Neural cell (in vitro differentiated cells): ENCODE measurements at regions not wholly inside any gene's neighbourhood (a gene's known extent, or its start where the extent isn't known, plus 50 kb on each side); places are given as distances from the start of the nearest gene placed in this dataset.

Experiments used
- H2AFZ ChIP-seq: fragments of 200-600, 300-800 bp; sonication (generic), shearing (Covaris generic); 2 replicates; pipeline ENCODE4 v1.6.0; 2014; ENCODE audit warnings: low read depth, mild to moderate bottlenecking, antibody characterized with exemption, low read length, moderate library complexity
- H3F3A ChIP-seq: fragments of 200-600 bp; shearing (Covaris generic); 2 replicates; pipeline ENCODE4 v1.6.1; 2016; ENCODE audit warnings: mild to moderate bottlenecking, moderate library complexity, mixed read lengths, antibody characterized with exemption, low read length; ENCODE audit not compliant: insufficient read depth, poor library complexity, severe bottlenecking
- H3K27ac ChIP-seq: fragments of 200-600, 300-800 bp; sonication (generic), shearing (Covaris generic); 2 replicates; pipeline ENCODE4 v1.5.1; 2014; ENCODE audit warnings: mild to moderate bottlenecking, low read length, moderate library complexity
- H3K27me3 ChIP-seq: fragments of 300-800, 200-600 bp; sonication (generic), shearing (Covaris generic); 2 replicates; pipeline ENCODE4 v1.6.0; 2014; ENCODE audit warnings: mild to moderate bottlenecking, low read depth, low read length, moderate library complexity; ENCODE audit not compliant: insufficient read depth
- H3K36me3 ChIP-seq: fragments of 300-800, 200-600 bp; sonication (generic), shearing (Covaris generic); 2 replicates; pipeline ENCODE4 v1.5.1; 2014; ENCODE audit warnings: mild to moderate bottlenecking, antibody characterized with exemption, low read length, moderate library complexity; ENCODE audit not compliant: insufficient read depth
- H3K4me2 ChIP-seq: fragments of 300-800, 200-600 bp; sonication (generic), shearing (Covaris generic); 2 replicates; pipeline ENCODE4 v1.6.0; 2014; ENCODE audit warnings: mild to moderate bottlenecking, low read length
- H3K4me3 ChIP-seq: fragments of 300-800, 200-600 bp; sonication (generic), shearing (Covaris generic); 2 replicates; pipeline ENCODE4 v1.5.1; 2014; ENCODE audit warnings: mild to moderate bottlenecking, low read length, moderate library complexity
- H3K79me2 ChIP-seq: fragments of 200-600 bp; shearing (Covaris generic); replicated peaks from 2 replicates; pipeline ENCODE4 v1.6.0; 2014; ENCODE audit warnings: mild to moderate bottlenecking, low read length, moderate library complexity; ENCODE audit not compliant: insufficient read depth
- H3K9ac ChIP-seq: fragments of 300-800, 200-600 bp; sonication (generic), shearing (Covaris generic); 2 replicates; pipeline ENCODE4 v1.6.1; 2016; ENCODE audit warnings: mild to moderate bottlenecking, low read length, mixed read lengths
- H3K9me2 ChIP-seq: fragments of 200-600 bp; shearing (Covaris generic); 2 replicates; pipeline ENCODE4 v1.6.1; 2016; ENCODE audit warnings: mild to moderate bottlenecking, low read length, mixed read lengths; ENCODE audit not compliant: insufficient read depth
- H3K9me3 ChIP-seq: fragments of 200-600, 300-800 bp; sonication (generic), shearing (Covaris generic); 2 replicates; pipeline ENCODE4 v1.6.1; 2016; ENCODE audit warnings: mild to moderate bottlenecking, mixed run types, low read length, moderate library complexity, mixed read lengths
- H4K20me1 ChIP-seq: fragments of 200-600 bp; shearing (Covaris generic); 2 replicates; pipeline ENCODE4 v1.6.1; 2016; ENCODE audit warnings: mild to moderate bottlenecking, mixed run types; ENCODE audit not compliant: insufficient read depth
- EP300 ChIP-seq: fragments of 450-650 bp; conservative IDR thresholded peaks from 2 replicates; pipeline ENCODE4 v1.6.1; 2014; ENCODE audit warnings: antibody characterized with exemption, mild to moderate bottlenecking, moderate library complexity; ENCODE audit not compliant: poor library complexity, severe bottlenecking
- EZH2 ChIP-seq: fragments of 200-600, 300-800 bp; shearing (Covaris generic), sonication (generic); IDR thresholded peaks from 2 replicates; pipeline ENCODE4 v1.6.1; 2014; ENCODE audit warnings: antibody characterized with exemption, low read length, borderline replicate concordance, mild to moderate bottlenecking; ENCODE audit not compliant: insufficient read depth, poor library complexity, severe bottlenecking
- MXI1 ChIP-seq: fragments of 450-650 bp; conservative IDR thresholded peaks from 2 replicates; pipeline ENCODE4 v1.6.1; 2014; ENCODE audit warnings: antibody characterized with exemption, mild to moderate bottlenecking; ENCODE audit not compliant: poor library complexity, severe bottlenecking
- POLR2AphosphoS5 ChIP-seq: IDR thresholded peaks from 2 replicates; pipeline ENCODE4 v1.6.1; 2012
- RAD21 ChIP-seq: fragments of 450-650 bp; conservative IDR thresholded peaks from 2 replicates; pipeline ENCODE4 v1.6.1; 2014; ENCODE audit warnings: antibody characterized with exemption, mild to moderate bottlenecking, moderate library complexity
- SMC3 ChIP-seq: fragments of 450-650 bp; conservative IDR thresholded peaks from 2 replicates; pipeline ENCODE4 v1.6.1; 2014; ENCODE audit warnings: antibody characterized with exemption, mild to moderate bottlenecking, moderate library complexity; ENCODE audit not compliant: poor library complexity
- TAF1 ChIP-seq: IDR thresholded peaks from 2 replicates; pipeline ENCODE4 v1.6.1; 2012; ENCODE audit warnings: low read depth
- TF ChIP-seq, protein P1 (sequence below): fragments of 450-650 bp; IDR thresholded peaks from 2 replicates; pipeline ENCODE4 v1.5.1; 2014; ENCODE audit warnings: antibody characterized with exemption, mild to moderate bottlenecking, moderate library complexity; ENCODE audit not compliant: poor library complexity, severe bottlenecking
- TF ChIP-seq, protein P2 (sequence below): IDR thresholded peaks from 2 replicates; pipeline ENCODE4 v1.6.1; 2012; ENCODE audit warnings: borderline replicate concordance

DNA sequence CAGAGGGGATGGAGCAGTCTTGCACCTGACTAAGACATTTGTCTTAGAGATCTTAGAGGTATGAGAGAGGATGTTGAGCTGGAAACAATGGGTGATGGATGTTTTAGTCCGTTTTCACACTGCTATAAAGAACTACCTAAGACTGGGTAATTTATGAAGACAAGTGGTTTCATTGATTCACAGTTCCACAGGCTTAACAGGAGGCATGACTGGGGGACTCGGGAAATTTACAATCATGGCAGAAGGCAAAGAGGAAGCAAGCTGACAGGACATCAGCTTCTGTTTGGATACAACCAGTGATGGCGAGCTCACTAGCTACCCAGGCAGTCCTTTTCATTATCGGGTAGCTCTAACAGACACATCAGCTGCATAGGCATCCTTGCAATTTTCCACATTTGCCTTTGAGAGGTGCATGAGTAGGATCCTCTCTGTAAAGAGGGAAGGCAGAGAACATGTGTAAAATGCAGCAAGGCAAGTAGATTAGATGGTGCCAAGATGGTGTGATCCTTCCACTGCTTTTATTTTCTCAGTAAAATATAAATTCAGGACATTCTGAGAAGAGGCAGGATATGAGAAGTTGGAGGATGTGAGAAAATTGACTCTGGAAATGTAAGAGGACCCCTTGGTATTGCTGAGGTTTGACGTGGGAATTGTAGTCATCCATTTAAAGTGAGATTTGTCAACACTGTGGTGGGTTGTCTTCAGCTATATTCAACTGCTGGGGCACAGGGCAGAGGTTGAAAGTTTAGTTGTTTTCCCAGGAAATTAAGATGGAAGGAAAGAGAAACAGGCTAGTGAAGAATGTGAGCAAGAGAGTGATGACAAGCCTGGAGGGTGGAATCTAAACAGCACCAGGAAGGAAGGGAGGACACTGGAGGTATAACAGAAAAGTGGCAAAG is 1140.0 kb upstream of the AUTS2 start:
- no peaks in the 10 kb centered on the region for H4K20me1 ChIP-seq
- no peak overlapping the region for H2AFZ ChIP-seq
- H3K9ac ChIP-seq, result no peak overlapping the region
- H3F3A ChIP-seq, result no peaks in the 10 kb centered on the region
- no peak overlapping the region for H3K4me2 ChIP-seq
- H3K9me3 ChIP-seq, result no peaks in the 10 kb centered on the region
- H3K36me3 ChIP-seq, result no peaks in the 10 kb centered on the region
- H3K9me2 ChIP-seq, result no peaks in the 10 kb centered on the region
- H3K27ac ChIP-seq, result no peak overlapping the region
- H3K79me2 ChIP-seq, result no peaks in the 10 kb centered on the region
- no peaks in the 10 kb centered on the region for H3K27me3 ChIP-seq
- TF ChIP-seq, protein P1, sequence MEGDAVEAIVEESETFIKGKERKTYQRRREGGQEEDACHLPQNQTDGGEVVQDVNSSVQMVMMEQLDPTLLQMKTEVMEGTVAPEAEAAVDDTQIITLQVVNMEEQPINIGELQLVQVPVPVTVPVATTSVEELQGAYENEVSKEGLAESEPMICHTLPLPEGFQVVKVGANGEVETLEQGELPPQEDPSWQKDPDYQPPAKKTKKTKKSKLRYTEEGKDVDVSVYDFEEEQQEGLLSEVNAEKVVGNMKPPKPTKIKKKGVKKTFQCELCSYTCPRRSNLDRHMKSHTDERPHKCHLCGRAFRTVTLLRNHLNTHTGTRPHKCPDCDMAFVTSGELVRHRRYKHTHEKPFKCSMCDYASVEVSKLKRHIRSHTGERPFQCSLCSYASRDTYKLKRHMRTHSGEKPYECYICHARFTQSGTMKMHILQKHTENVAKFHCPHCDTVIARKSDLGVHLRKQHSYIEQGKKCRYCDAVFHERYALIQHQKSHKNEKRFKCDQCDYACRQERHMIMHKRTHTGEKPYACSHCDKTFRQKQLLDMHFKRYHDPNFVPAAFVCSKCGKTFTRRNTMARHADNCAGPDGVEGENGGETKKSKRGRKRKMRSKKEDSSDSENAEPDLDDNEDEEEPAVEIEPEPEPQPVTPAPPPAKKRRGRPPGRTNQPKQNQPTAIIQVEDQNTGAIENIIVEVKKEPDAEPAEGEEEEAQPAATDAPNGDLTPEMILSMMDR, result no peak
- TF ChIP-seq EZH2 (no peak), MXI1 (no peak), POLR2AphosphoS5 (no peak), SMC3 (no peak), TAF1 (no peak), RAD21 (no peak), EP300 (no peak)
- TF ChIP-seq, protein P2, sequence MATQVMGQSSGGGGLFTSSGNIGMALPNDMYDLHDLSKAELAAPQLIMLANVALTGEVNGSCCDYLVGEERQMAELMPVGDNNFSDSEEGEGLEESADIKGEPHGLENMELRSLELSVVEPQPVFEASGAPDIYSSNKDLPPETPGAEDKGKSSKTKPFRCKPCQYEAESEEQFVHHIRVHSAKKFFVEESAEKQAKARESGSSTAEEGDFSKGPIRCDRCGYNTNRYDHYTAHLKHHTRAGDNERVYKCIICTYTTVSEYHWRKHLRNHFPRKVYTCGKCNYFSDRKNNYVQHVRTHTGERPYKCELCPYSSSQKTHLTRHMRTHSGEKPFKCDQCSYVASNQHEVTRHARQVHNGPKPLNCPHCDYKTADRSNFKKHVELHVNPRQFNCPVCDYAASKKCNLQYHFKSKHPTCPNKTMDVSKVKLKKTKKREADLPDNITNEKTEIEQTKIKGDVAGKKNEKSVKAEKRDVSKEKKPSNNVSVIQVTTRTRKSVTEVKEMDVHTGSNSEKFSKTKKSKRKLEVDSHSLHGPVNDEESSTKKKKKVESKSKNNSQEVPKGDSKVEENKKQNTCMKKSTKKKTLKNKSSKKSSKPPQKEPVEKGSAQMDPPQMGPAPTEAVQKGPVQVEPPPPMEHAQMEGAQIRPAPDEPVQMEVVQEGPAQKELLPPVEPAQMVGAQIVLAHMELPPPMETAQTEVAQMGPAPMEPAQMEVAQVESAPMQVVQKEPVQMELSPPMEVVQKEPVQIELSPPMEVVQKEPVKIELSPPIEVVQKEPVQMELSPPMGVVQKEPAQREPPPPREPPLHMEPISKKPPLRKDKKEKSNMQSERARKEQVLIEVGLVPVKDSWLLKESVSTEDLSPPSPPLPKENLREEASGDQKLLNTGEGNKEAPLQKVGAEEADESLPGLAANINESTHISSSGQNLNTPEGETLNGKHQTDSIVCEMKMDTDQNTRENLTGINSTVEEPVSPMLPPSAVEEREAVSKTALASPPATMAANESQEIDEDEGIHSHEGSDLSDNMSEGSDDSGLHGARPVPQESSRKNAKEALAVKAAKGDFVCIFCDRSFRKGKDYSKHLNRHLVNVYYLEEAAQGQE, result no peak
- no peak overlapping the region for H3K4me3 ChIP-seq

DNA sequence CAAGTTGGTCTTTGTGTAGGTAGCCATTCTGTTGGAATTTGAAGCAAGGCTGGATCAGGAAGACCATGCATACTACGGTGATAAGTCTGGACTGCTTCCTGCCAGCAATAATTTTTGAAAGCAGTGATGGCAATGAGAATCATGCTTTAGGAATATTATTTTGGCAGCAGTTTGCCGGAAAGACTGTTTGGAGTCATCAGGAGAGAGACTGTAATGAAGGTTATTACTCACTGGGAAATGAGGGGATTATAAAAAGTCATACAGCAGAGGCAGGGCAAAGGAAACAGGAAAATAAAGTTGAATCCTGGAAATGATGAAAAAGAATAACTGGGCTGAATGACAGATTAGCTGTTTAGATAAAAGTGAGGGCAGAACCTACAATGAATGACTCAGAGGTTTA is 1136.8 kb upstream of the AUTS2 start:
- TF ChIP-seq, protein P1, result no peak
- Histone ChIP-seq H3F3A (no peaks in the 10 kb centered on the region), H3K4me3 (no peak overlapping the region), H3K4me2 (no peak overlapping the region), H2AFZ (no peak overlapping the region), H3K9me2 (no peaks in the 10 kb centered on the region), H3K79me2 (no peaks in the 10 kb centered on the region), H3K27me3 (no peaks in the 10 kb centered on the region), H3K27ac (no peak overlapping the region), H3K36me3 (no peaks in the 10 kb centered on the region), H3K9me3 (no peaks in the 10 kb centered on the region), H3K9ac (no peak overlapping the region), H4K20me1 (no peaks in the 10 kb centered on the region)
